Gastroesophageal sphincter (tissue), 4 donors: ENCODE measurements at regions not wholly inside any gene's neighbourhood (a gene's known extent, or its start where the extent isn't known, plus 50 kb on each side); places are given as distances from the start of the nearest gene placed in this dataset.

Experiments used
- ATAC-seq: fragments of 150-250 bp; one replicate; pipeline ENCODE4 v1.9.1; 2016; ENCODE audit warnings: mild to moderate bottlenecking, moderate library complexity
- H3K27ac ChIP-seq, 4 donors: fragments of 200-600 bp; sonication (generic) in 3 of 4; 1 replicate in 3 of 4; 2 replicates in 1 of 4; pipeline ENCODE4 v1.5.1; 2016 to 2019
- H3K27me3 ChIP-seq: fragments of 200-600 bp; sonication (generic); one replicate; pipeline ENCODE4 v1.5.1; 2019
- H3K36me3 ChIP-seq, 2 donors: fragments of 200-600 bp; sonication (generic); one replicate each; pipeline ENCODE4 v1.5.1; 2019; ENCODE audit warnings: control low read depth in 1 of 2
- H3K4me1 ChIP-seq, 3 donors: fragments of 200-600 bp; sonication (generic); 1 replicate in 2 of 3; 2 replicates in 1 of 3; pipeline ENCODE4 v1.5.1; 2016 to 2019; ENCODE audit warnings: control low read depth in 2 of 3
- H3K4me3 ChIP-seq, 2 donors: fragments of 200-600 bp; sonication (generic); one replicate each; pipeline ENCODE4 v1.5.1; 2019; ENCODE audit warnings: mild to moderate bottlenecking in 1 of 2, moderate library complexity in 1 of 2
- H3K9me3 ChIP-seq, 3 donors: fragments of 200-600 bp; sonication (generic); one replicate each; pipeline ENCODE4 v1.5.1; 2017 to 2019; ENCODE audit warnings: control low read depth in 2 of 3
- CTCF ChIP-seq, 4 experiments: fragments of 200-600 bp in 2 of 4; fragments of 450-650 bp in 2 of 4; sonication (generic) in 1 of 4; IDR thresholded peaks; one replicate each; pipeline ENCODE4 v1.5.1; 2017 to 2019; ENCODE audit warnings: antibody characterized with exemption in 4 of 4, mild to moderate bottlenecking in 2 of 4, moderate library complexity in 2 of 4
- EP300 ChIP-seq: sonication (generic); formaldehyde crosslinking; IDR thresholded peaks from one replicate; pipeline ENCODE4 v1.6.1; 2017; ENCODE audit warnings: antibody characterized with exemption, mild to moderate bottlenecking
- POLR2A ChIP-seq, 2 donors: fragments of 450-650 bp; IDR thresholded peaks; one replicate each; pipeline ENCODE4 v1.6.1; 2017; ENCODE audit warnings: antibody characterized with exemption in 2 of 2, mild to moderate bottlenecking in 2 of 2, moderate library complexity in 1 of 2
- POLR2AphosphoS5 ChIP-seq: sonication (generic); formaldehyde crosslinking; IDR thresholded peaks from one replicate; pipeline ENCODE4 v1.6.1; 2017; ENCODE audit warnings: antibody characterized with exemption
- WGBS, 2 donors: methylation state at CpG; one replicate each; pipeline ENCODE4 v1.1.5; 2018; ENCODE audit warnings: low coverage in 1 of 2; 5-methylcytosine and 5-hydroxymethylcytosine counted together

DNA sequence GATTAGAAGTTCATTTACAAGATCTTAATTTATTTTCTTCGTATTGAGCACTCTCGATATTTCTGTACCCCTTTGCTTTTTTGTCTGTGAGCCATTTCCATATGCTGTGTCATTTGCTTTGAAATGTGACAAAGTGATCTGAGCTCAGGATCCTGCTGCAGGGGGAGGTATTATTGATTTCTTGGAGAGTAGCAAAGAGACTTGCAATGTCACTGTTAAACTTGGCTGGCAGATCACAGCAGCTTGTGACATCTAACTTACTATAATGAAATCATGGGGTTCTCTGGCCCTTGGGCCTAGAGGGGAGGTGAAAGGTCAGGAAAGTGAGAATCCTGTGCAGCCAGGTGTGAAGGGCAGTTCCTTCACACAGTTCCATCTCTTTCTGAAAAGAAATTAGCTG is 923.4 kb downstream of the REEP3 start:
- Histone ChIP-seq H3K27ac (no peak overlapping the region), H3K4me3 (no peak overlapping the region), H3K36me3 (no peaks in the 10 kb centered on the region), H3K27me3 (no peaks in the 10 kb centered on the region), H3K9me3 (no peaks in the 10 kb centered on the region), H3K4me1 (no peaks in the 10 kb centered on the region)
- ATAC-seq = no peak
- no peak for TF ChIP-seq POLR2AphosphoS5
- TF ChIP-seq EP300 = no peak
- no peak for TF ChIP-seq POLR2A (IDR thresholded peaks at IDR 0.05)
- WGBS, 2 donors = 82% methylated on average over 2 of the region's 2 CpGs

- no peaks in the 10 kb centered on the region for H3K36me3 ChIP-seq
- no peak for ATAC-seq
- no peaks in the 10 kb centered on the region for H3K4me1 ChIP-seq
- TF ChIP-seq POLR2A (IDR thresholded peaks at IDR 0.05) = no peak
- no peaks in the 10 kb centered on the region for H3K9me3 ChIP-seq
- no peaks in the 10 kb centered on the region for H3K27me3 ChIP-seq
- no peak overlapping the region for H3K27ac ChIP-seq
- no peak overlapping the region for H3K4me3 ChIP-seq
Observed at GRCh38 chr10:64449603-64450002, 928.4 kb downstream of the REEP3 start.

DNA sequence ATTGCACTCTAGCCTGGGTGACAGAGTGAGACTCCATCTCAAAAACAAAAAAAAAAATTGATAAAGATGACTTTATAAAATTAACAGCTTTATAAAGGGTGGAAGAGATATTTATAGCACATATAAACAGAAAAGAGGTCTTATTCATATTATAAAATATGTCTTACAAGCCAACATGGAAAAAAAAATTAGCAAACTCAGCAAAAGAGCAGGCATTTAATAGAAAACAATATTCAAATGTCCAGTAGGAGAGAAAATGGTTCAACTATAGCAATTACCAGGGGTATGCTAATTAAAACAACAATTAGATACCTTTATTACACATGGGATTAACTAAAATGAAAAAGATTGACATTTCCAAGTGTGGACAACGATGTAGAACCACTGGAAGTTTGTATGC is 929.1 kb downstream of the REEP3 start:
- H3K9me3 ChIP-seq = no peaks in the 10 kb centered on the region
- no peaks in the 10 kb centered on the region for H3K27me3 ChIP-seq
- TF ChIP-seq POLR2AphosphoS5 (no peak), CTCF (IDR thresholded peaks at IDR 0.05) (no peak), POLR2A (IDR thresholded peaks at IDR 0.05) (no peak), EP300 (no peak)
- no peak overlapping the region for H3K4me3 ChIP-seq
- no peaks in the 10 kb centered on the region for H3K4me1 ChIP-seq
- ATAC-seq = no peak
- H3K27ac ChIP-seq = no peak overlapping the region
- 75 to 83% methylated on average over 1 of the region's 1 CpG for WGBS, 2 donors
- H3K36me3 ChIP-seq = no peaks in the 10 kb centered on the region

DNA sequence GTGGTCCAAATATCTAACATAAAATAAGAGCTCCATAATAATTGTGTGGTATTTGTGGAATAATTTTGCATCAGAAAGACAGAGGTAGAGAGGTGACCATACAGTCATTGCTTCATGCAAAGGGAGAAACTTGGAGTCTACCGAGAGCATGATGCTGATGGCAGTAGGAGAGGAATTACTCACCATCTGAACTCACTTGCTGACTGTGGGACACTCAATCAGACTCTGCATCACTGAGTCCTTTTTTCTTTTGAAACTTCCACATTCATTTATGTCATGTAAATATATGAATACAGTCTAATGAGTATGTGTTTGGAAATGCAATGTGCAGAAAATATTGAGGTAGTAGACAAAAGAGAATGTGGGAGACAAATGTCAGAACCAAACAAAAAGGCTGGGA is 933.8 kb downstream of the REEP3 start:
- Histone ChIP-seq H3K27me3 (no peaks in the 10 kb centered on the region), H3K4me3 (no peak overlapping the region), H3K36me3 (no peaks in the 10 kb centered on the region), H3K9me3 (no peaks in the 10 kb centered on the region), H3K4me1 (no peaks in the 10 kb centered on the region), H3K27ac (no peak overlapping the region)
- no peak for TF ChIP-seq EP300
- no peak for TF ChIP-seq POLR2A (IDR thresholded peaks at IDR 0.05)
- TF ChIP-seq CTCF (IDR thresholded peaks at IDR 0.05) = no peak
- no peak for TF ChIP-seq POLR2AphosphoS5
- 79 to 93% methylated on average over 1 of the region's 1 CpG for WGBS, 2 donors
- no peak for ATAC-seq

DNA sequence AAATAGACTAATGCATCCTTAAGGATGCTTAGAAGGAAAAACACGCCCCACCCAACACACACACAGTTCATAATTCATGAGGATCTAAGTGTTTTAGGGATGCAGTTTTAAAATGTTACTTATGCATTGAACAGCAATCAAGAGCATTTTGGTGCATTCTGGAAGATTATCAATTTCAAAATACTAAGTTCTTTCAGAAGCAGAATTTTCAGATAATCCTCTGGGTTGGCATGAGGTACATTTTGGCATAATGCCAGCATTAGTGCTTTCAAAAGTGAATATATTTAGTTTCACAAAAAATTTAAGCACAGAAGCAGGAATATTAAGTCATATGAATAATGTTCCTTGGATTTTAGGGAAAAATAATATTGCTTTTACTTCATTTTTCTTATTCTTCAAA is 937.1 kb downstream of the REEP3 start:
- no peak for ATAC-seq
- no peaks in the 10 kb centered on the region for H3K27me3 ChIP-seq
- H3K9me3 ChIP-seq = no peaks in the 10 kb centered on the region
- no peaks in the 10 kb centered on the region for H3K4me1 ChIP-seq
- TF ChIP-seq CTCF (IDR thresholded peaks at IDR 0.05) = no peak
- TF ChIP-seq POLR2A (IDR thresholded peaks at IDR 0.05) = no peak
- no peak for TF ChIP-seq POLR2AphosphoS5
- no peak for TF ChIP-seq EP300
- no peak overlapping the region for H3K4me3 ChIP-seq
- 80% methylated on average over 1 of the region's 1 CpG for WGBS, 2 donors
- no peak overlapping the region for H3K27ac ChIP-seq
- no peaks in the 10 kb centered on the region for H3K36me3 ChIP-seq

DNA sequence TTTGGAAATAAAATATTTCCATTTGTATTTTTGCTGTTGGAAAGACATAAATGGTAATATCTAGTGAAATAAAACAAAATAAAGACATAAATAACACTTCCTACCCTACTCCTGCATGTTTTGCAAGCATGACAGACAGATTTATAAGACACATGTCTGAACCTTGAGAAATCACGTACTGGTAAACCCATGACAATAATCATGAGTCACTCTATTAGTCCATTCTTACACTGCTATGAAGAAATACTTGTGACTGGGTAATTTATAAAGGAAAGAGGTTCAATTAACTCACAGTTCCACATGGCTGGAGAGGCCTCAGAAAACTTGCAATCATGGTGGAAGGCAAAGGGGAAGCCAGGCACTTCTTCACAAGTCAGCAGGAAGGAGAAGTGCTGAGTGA is 942.2 kb downstream of the REEP3 start:
- TF ChIP-seq EP300 = no peak
- no peak for TF ChIP-seq POLR2A (IDR thresholded peaks at IDR 0.05)
- TF ChIP-seq CTCF (IDR thresholded peaks at IDR 0.05) = no peak
- TF ChIP-seq POLR2AphosphoS5 = no peak
- H3K9me3 ChIP-seq = no peaks in the 10 kb centered on the region
- H3K27me3 ChIP-seq = no peaks in the 10 kb centered on the region
- no peak overlapping the region for H3K4me3 ChIP-seq
- H3K36me3 ChIP-seq = no peaks in the 10 kb centered on the region
- H3K27ac ChIP-seq = no peak overlapping the region
- no peaks in the 10 kb centered on the region for H3K4me1 ChIP-seq
- ATAC-seq = no peak
- WGBS, 2 donors = 71 to 83% methylated on average over 1 of the region's 1 CpG
